HepG2 (cell line): ENCODE measurements at regions not wholly inside any gene's neighbourhood (a gene's known extent, or its start where the extent isn't known, plus 50 kb on each side); places are given as distances from the start of the nearest gene placed in this dataset.

Experiments
- E2F1 ChIP-seq: sonication (generic); formaldehyde crosslinking; IDR thresholded peaks from 2 replicates; pipeline ENCODE4 v1.5.0; 2020; ENCODE audit warnings: missing genetic modification reagents
- GPBP1L1 ChIP-seq: sonication (generic); formaldehyde crosslinking; IDR thresholded peaks from 2 replicates; pipeline ENCODE4 v1.5.0; 2020; ENCODE audit warnings: mild to moderate bottlenecking, missing genetic modification reagents
- IRF2 ChIP-seq: IDR thresholded peaks from 2 replicates; pipeline ENCODE4 v1.6.1; 2018; ENCODE audit warnings: missing genetic modification reagents, missing compliant biosample characterization
- MZF1 ChIP-seq: sonication (generic); formaldehyde crosslinking; IDR thresholded peaks from 2 replicates; pipeline ENCODE4 v1.8.1; 2023; ENCODE audit warnings: mild to moderate bottlenecking, missing genetic modification reagents, borderline replicate concordance
- NPAS2 ChIP-seq: sonication (generic); formaldehyde crosslinking; IDR thresholded peaks from 2 replicates; pipeline ENCODE4 v1.8.0; 2022; ENCODE audit warnings: mild to moderate bottlenecking, missing genetic modification reagents, borderline replicate concordance
- TAF15 ChIP-seq: fragments of 200-400 bp; formaldehyde crosslinking; IDR thresholded peaks from one replicate; pipeline ENCODE4 v1.6.1; 2018; ENCODE audit warnings: mild to moderate bottlenecking, low read depth, low read length; ENCODE audit not compliant: poor library complexity, severe bottlenecking
- USF2 ChIP-seq, 2 experiments: sonication (generic) in 1 of 2; formaldehyde crosslinking in 1 of 2; IDR thresholded peaks; 2 replicates each; pipeline versions ENCODE4 v1.5.1 to v1.6.1; 2011 to 2020; ENCODE audit warnings: borderline replicate concordance in 1 of 2, low read depth in 1 of 2, low read length in 1 of 2, mild to moderate bottlenecking in 1 of 2, missing genetic modification reagents in 1 of 2, moderate library complexity in 1 of 2
- ZBTB38 ChIP-seq: sonication (generic); formaldehyde crosslinking; IDR thresholded peaks from 2 replicates; pipeline ENCODE4 v1.5.1; 2020; ENCODE audit warnings: mild to moderate bottlenecking, missing genetic modification reagents
- ZNF256 ChIP-seq: sonication (generic); formaldehyde crosslinking; conservative IDR thresholded peaks from 2 replicates; pipeline ENCODE4 v1.4.0; 2020; ENCODE audit warnings: missing genetic modification reagents
- ZNF30 ChIP-seq: sonication (generic); formaldehyde crosslinking; IDR thresholded peaks from 2 replicates; pipeline ENCODE4 v1.5.0; 2020; ENCODE audit warnings: mild to moderate bottlenecking, missing genetic modification reagents

- TF ChIP-seq GPBP1L1 (CRISPR knock-in tag) (no peak), MZF1 (CRISPR knock-in tag) (no peak), E2F1 (CRISPR knock-in tag) (no peak), USF2 (IDR thresholded peaks at IDR 0.05; ENCODE audit: low read depth, low read length) (no peak), USF2 (CRISPR knock-in tag; IDR thresholded peaks at IDR 0.05; ENCODE audit: borderline replicate concordance) (no peak), TAF15 (no peak), ZBTB38 (CRISPR knock-in tag) (no peak), ZNF30 (CRISPR knock-in tag) (no peak), ZNF256 (no peak), IRF2 (no peak), NPAS2 (CRISPR knock-in tag) (no peak)
- TF ChIP-seq, all 625 proteins: peak for 0
Observed at GRCh38 chr4:31539284-31540069, 819.3 kb downstream of the PCDH7 start (continued).
